ENCODE measurements at regions not wholly inside any gene's neighbourhood (a gene's known extent, or its start where the extent isn't known, plus 50 kb on each side); places are given as distances from the start of the nearest gene placed in this dataset.

DNA sequence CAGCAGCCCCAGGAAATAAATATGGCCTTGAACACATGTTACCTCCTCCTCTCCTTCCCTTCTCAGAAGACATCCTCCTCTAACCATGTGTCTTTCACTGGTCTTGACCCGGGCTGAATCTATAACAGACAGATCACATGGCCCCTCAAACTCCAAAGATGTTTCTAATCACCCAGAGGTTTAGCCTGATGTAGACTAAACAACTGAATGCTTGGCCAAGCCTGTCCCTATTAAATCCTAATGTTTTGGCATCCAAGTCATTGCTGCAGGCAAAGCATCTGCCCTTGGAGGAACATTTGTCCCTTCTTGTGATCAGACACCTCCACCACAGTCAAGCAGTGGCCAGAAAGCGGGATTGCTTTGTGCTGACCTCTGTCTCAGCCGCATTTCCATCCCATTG lies 65.5 kb downstream of the ANKRD60 start:
- no peak for TF ChIP-seq EZH2phosphoT487 (IDR thresholded peaks at IDR 0.05; ENCODE audit: low read depth)
- TF ChIP-seq CTCF (IDR thresholded peaks at IDR 0.05; ENCODE audit: low read depth, low read length), result no peak
